GM19463 (cell line): ENCODE measurements at regions not wholly inside any gene's neighbourhood (a gene's known extent, or its start where the extent isn't known, plus 50 kb on each side); places are given as distances from the start of the nearest gene placed in this dataset.
"Not testable (repeated sequence)": the region's sequence is repeated elsewhere in the genome, so short reads cannot be mapped to it uniquely, and the experiment has no call there.

ENCODE experiments used
- ATAC-seq: cut with Tn5 transposase; IDR thresholded peaks from one replicate; pipeline ENCODE4 v1.9.1; 2021; ENCODE audit warnings: mild to moderate bottlenecking, moderate library complexity; ENCODE audit not compliant: unreplicated experiment

DNA sequence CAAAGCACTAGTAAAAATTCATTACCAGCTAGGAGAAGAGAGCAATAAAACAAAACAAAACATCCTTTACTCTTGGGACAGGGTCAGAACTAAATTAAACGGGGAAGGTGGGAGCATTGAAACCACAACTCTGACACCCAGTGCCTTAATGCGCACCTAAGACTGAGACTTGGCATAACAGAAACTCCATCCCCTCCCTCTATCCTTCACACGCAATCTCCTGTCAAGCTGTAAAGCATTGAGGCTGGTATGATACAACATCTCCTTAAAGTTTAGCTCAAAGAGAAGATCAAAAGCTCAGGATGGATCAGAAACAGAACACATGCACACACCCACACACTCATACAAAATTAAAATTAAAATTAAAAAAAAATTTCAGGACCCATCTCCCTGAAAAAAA, 951.3 kb downstream of the STIM2 start:
- no peak for ATAC-seq

DNA sequence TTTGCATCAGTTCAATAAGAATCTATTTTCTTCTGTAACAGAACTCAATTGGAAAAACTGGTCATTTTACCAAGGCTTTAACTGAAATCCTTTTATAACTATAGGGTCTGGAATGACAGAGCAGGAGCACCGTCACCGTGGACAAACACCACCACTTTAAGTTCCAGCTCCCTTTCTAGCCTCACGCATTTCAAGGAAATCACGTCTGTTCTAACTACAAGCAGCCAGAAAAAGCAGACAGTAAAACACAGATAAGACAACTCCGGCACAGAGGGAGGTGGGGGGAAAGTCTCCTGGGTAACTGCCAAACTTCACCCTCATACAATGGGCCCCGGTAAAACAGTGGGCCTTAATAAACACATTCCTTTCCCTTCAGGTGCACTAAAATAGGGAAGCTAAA, 952.6 kb downstream of the STIM2 start:
- ATAC-seq, result not testable (repeated sequence)

DNA sequence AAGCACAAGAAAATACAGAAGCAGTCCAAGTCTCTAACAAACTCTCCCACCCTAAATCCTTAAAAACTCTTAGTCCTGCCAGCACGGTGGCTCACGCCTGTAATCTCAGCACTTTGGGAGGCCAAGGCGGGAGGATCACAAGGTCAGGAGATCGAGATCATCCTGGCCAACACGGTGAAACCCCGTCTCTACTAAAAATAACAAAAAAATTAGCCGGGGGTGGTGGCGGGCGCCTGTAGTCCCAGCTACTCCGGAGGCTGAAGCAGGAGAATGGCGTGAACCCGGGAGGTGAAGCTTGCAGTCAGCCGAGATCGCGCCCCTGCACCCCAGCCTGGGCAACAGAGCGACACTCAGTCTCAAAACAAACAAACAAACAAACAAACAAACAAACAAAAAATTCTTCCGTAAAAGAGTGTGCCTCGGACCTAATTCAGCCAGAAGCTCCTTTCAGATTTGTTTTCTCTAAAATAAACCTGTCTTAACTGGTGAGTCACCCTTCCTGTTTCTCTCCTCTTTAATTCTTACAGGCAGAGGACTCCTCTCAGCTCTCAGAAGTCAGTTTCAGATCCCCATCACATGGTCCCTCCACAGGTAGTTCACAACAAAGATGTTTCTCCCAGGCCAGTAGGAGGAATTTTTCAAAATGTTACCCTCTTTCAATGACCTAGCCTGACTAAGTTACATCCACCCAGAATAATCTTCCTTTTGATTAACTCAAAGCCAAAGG, 953.2 kb downstream of the STIM2 start:
- ATAC-seq, result peak; percentile 73

DNA sequence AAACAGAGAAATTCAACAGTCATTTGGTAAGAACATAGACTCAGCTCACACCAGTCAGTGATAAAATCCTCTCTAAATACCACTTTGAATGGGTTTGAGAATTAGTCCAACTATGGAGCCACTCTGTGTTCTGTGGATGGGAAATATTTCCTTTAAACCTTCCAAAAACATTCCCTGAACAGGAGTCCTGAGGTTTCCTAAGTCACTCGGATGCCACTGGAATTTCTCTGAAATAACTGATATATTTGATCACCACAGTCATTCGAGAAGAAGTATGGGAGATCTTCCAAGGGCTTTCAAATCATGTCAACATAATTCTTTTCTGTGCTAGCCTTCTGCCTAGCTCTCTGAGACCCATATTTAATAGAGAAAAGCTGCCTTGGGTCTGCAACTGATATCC, 958.6 kb downstream of the STIM2 start:
- no peak for ATAC-seq

DNA sequence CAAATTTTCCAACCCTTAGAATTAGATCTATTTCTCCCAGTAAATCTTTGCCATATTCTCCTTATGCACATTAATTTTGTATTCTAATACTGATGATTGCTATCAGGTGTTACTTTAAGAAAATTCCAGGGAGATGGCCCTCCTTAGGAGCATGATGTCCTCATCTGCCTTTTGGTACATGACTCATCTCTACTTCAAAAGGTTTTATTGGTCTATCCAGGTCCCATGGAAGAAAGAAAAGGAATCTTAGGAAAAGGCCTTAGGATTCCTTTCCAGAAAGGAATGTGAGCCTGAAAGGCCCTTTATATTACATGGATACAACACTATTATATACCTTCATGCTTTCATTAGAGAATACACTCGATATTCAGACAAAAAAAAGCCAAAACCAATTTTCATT, 968.2 kb downstream of the STIM2 start:
- ATAC-seq, result no peak

DNA sequence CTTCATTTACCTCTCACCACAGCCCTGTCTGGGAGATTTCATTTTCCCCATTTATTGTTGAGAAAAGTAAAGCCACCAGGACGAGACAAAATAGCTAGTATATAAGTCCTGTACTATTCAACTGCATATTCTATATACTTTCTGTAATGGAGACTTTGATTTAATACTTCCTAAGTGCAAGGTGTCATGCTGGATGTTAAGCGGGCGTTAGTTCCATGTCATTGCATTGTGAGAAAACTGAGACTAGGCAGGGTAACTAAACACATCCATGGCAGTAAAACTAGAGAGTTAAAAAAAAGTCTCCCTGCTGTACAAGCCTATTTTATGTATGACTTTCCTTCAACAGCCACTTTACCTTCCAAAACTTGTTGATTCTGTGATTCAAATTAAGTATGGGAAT, 969.6 kb downstream of the STIM2 start:
- no peak for ATAC-seq

DNA sequence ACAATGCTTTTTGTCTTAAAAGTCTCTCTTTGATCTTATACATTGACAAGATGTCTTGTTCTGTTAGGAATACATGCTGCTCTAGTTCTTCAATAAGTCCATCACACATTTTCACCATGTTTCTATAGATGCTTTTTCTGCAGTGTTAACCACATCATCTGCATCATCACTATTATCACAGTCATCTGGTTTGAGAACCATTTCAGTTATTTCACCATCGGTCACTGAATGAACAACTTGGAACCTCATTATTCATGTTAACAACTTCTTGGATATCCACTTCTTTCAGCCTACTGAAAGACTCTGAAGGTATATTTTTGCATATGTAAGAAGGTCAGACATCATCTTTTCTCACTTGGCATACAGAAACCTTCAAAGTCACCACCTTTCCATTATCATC, 975.2 kb downstream of the STIM2 start:
- no peak for ATAC-seq

DNA sequence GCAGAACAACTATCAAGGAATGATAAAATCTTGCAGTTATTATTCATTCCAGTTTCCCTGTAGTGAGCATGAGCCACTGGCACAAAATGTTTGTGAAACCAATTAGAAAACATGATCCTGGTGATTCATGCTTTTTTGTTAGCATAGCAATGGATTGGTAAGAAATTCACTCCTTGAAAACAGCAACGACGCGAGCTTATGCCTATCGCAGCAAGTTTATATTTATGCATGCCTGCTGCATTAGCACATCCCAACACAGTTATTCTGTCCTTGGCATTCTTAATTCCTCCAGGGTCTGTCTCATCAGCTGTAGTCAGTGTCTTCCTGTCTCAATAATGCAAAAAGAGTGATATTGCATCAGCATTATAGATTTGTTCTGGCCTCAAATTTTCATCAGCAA, 975.9 kb downstream of the STIM2 start:
- no peak for ATAC-seq

DNA sequence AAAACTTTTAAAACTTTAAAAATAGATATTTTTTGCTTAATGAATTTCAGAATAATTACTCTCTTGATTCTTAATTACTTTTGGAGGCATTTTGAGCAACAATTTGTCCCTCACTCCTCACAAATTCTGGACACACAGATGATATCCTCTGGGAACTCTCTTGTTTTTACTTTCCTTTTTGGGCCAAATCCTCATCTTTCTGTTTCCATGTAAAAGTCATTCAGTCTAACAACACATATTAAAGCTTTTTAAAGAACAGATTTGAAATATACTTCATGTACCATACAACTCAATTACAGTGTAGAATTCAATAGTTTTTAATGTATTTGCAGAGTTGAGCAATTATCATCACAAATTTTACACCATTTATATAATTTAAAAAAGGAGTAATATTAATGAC, 983.1 kb downstream of the STIM2 start:
- ATAC-seq, result no peak

DNA sequence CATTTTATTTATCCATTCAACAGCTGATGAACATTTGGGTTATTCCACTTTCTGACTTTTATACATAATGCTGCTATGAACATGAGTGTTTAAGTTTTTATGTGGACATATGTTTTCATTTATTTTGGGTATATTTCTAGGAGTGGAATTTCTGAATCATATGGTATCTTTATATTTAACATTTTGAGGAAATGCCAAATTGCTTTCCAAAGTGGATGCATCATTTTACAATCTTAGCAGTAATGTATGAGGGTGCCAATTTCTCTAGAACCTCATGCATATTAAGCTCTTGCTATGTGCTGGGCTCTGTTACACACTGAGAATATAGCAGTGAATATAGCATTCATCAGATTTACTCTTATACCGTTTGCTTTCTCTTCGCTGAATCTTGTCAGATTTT, 983.7 kb downstream of the STIM2 start:
- no peak for ATAC-seq

DNA sequence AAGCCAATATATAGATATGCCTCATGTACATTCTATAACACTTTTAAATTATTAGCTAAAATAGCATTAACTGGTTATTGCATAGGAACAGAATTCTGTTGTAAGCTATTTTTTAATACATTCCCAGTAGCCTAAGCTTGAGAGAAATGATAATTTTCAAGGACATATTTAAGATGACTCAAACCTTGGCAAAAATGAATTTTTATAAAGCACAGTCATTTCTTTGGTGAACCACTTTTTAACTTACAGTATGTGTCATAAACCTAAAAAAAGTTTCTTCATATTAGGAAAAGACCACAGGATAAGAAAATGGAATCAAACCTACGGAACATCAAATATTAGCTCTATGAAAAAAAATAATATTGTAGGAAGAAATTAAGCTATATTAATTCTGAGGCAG, 986.3 kb downstream of the STIM2 start:
- ATAC-seq, result no peak

DNA sequence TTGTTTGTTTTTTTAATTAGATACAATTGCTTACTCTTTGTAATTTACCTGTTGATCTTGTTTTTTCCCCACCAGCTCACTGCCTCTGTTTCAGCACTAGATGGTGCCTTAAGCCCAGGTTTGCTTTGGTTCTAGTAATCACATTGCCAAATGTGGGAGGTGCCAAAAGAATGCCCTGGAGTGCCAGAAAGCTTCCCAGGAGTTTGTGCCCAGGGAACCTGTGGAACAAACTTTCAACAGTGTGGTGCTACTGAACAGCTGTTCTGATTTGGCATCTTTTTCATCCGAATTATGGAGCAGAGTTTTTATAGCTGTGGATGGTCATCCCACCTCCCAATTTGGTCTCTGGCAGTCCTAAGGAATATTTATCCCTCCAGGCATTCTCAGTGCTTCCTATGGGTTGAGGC, 1000.7 kb downstream of the STIM2 start:
- ATAC-seq, result peak; percentile 36

DNA sequence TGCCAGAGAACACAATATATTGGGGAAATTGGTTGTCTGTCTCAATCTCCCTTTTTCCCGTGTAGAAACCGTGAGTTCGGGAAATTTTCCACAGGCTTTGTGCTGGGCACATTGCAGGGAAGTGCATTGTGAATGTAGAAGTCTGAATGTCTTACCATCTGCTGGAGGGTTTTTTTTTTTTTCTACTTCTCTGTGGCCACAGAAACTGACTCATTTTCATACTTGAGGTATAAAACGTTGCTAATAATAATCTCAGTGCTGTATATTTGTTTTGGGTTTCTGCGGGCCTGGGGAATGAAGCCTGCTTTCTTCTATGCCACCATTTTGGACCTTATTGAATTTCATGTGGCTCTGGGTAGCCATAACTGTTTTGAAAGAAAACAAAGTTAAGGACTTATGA, 1001.2 kb downstream of the STIM2 start:
- peak; percentile 77 for ATAC-seq

DNA sequence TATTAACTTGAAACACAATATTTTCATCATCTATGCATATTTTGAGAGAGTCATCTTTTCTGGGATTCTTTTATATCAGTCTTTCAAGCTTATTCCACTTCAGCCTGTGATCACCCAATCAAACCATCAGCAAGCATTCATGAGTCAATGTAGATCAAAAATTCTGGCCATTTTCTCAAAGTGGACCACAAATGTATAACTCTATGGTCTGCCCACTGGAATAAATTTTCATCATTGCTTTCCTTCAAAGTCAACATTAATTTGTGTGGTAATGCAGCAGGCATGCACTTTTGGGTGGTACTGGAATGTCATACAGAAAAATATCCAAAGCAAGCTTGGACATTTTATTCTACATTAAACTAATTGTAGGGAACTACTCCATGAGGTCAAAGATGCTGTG, 1013.0 kb downstream of the STIM2 start:
- ATAC-seq, result no peak

DNA sequence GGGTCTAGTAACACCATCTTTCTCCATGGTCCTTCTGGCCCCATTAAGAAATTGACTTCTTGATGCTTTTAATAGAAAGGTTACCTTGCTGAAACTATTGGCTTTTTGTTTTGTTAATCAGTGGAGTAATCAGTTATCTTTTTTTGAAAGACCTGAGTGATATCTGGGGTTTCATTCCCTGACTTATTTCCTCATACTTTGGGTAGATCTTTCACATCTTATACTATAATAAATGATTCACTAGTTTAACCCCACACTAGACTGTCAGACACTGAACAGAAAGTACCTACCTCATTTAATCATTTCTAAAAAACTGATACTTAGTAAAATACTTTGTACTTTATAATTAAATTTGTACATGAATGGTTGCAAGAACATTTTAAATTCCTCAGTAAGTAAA, 1021.1 kb downstream of the STIM2 start:
- ATAC-seq, result peak; percentile 54

DNA sequence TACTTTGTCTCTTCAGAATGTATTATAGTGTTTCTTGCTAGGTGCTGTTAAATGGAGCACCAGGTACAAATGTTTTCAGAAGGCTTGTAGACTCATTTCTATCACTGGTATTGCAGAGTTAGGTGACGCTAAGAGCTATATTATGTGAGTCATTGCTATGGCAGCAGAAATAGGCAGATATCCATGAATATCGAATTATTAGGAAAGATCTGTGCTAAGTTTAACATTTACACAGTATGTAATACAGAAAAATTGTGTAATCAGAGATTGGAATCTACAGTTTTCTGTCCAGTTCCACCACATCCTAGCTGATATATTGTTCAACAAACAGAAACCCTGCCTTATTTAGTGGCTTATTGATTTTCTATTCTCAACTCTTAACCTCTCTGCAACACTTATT, 1025.5 kb downstream of the STIM2 start:
- no peak for ATAC-seq

DNA sequence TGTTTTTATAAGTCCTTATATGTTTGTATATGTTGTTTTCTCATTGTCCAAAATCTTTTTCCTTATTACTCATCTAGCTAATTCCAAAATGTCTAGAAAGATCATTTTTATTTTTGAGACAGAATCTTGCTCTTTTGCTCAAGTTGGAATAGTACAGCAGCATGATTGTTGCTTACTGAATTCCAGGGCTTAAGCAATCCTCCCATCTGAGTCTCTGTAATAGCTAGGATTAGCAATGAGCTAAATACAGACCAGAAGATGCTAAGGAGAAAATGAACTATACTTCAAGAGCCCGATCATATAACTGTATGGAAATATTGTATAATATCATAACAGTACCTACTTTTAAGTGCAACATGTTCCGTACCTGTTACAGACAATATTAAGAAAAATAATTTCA, 1027.0 kb downstream of the STIM2 start:
- no peak for ATAC-seq

DNA sequence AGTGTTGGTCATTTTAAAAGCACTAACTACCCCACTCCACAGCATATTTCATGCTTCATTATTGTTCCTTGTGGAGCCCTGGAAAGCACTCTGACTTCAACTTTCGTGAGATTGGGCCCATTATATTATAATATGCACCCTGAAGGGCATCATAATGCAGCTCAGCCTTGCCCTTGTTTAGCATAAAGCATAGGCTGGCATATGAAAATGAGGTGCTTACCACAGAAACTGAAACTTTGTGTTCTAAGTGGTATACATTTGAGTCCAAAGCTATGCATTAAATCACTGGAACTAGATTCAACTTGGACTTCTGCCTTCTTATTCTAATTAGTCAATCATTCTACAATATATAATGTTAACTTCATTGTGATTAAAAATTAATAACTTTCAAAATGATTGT, 1027.9 kb downstream of the STIM2 start:
- no peak for ATAC-seq

DNA sequence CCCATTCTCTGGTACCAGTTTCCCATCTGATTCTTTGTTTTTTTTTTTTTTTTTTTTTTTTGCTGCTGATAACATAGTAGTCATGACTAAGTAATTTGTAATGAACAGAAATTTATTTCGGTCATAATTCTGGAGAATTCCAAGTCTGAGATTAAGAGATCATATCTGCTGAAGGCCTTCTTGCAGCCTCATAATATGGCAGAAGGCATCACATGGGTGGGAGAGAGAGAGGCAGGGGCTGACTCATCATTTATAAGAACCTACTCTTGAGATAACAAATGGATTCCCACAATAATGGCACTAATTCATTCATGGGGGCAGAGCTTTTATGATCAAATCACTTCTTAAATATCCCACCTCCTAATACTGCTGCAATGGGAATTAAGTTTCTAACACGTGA, 1034.3 kb downstream of the STIM2 start:
- ATAC-seq, result no peak

DNA sequence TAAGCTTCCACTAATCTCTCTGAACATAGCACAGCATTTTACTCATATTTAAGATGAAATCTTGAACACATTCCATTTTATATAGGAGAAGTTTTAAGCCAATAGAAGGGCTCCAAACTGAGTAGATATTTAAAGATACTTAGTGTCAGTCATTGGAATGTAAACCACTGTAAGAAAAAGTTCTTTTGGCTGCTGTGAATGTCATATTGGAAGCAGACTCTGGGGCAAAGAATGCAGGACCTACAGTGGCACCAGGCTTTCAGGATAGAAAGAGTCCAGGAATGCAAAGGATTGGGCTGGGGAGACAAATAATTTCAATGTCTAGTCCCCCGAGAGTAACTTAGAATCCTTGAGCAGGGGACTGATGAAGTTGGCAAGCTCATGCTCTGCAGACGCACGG, 1047.7 kb downstream of the STIM2 start:
- no peak for ATAC-seq

DNA sequence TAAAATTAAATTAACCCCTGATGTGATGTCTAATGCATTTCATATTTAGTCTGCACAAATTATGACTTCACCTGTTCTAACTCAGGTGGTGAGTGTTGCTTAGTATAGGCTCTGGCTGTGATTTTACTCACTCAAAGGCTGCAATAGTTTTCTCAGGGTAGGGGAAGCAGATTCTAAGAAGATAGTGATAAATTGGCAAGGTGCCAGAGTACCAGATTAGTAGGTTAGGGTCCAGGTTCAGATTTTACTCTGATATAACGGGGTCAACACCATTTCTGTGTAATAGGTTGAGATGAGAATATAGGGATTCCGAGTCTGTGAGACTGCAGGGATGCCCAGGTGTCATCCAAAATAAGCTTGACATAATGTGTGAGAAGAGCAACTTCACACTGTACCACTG, 1049.6 kb downstream of the STIM2 start:
- no peak for ATAC-seq

DNA sequence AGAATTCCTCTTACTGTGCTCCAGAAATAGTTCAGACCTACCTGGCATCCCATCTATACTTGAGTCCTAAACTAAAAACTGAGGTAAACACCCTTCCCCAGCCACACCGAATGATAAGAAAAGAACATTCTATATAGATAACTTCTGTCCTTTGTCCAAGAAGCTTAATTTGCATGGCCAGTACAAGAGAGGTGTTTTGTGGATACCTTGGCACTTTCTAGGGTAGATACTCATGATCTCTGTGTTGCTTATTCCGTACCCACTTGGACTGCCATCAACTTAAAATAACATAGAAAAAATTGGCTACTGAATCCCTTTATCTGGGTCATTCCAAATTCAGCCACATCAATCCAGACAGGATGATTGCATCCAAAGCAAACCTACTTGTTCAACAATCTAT, 1050.4 kb downstream of the STIM2 start:
- no peak for ATAC-seq

DNA sequence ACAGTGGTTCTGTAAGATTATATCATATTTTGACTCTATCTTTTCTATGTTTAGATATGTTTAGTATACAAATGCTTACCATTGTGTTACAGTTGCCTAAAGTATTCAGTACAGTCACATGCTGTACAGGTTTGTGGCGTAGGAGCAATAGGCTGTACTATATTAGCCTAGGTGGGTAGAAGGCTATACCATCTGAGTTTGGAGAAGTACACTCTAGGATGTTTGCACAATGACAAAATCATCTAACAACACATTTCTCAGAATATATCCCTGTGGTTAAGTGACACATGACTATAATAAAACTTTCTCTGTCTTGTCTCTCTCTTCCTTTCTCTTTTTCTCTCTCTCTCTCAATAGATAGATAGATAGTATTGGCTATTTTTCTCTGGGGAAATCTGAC, 1053.1 kb downstream of the STIM2 start:
- no peak for ATAC-seq
